Esophagus muscularis mucosa (tissue), 3 donors: ENCODE measurements at regions not wholly inside any gene's neighbourhood (a gene's known extent, or its start where the extent isn't known, plus 50 kb on each side); places are given as distances from the start of the nearest gene placed in this dataset.

Source experiments
- CTCF ChIP-seq, 3 experiments: fragments of 200-600 bp in 2 of 3; fragments of 450-650 bp in 1 of 3; sonication (generic) in 2 of 3; IDR thresholded peaks; one replicate each; pipeline ENCODE4 v1.5.1; 2017 to 2019; ENCODE audit warnings: antibody characterized with exemption in 3 of 3, mild to moderate bottlenecking in 2 of 3, moderate library complexity in 1 of 3
- POLR2A ChIP-seq: fragments of 450-650 bp; IDR thresholded peaks from one replicate; pipeline ENCODE4 v1.6.1; 2017; ENCODE audit warnings: antibody characterized with exemption, moderate library complexity, mild to moderate bottlenecking, low read depth
- POLR2AphosphoS5 ChIP-seq, 2 donors: sonication (generic); formaldehyde crosslinking; IDR thresholded peaks; one replicate each; pipeline ENCODE4 v1.6.1; 2017; ENCODE audit warnings: antibody characterized with exemption in 2 of 2

- TF ChIP-seq CTCF (IDR thresholded peaks at IDR 0.05) (no peak), POLR2A (no peak), POLR2AphosphoS5 (IDR thresholded peaks at IDR 0.05) (no peak)
Observed at GRCh38 chr20:6699921-6700562, 67.4 kb upstream of the BMP2 start.
